GM21717 (cell line): ENCODE measurements at regions not wholly inside any gene's neighbourhood (a gene's known extent, or its start where the extent isn't known, plus 50 kb on each side); places are given as distances from the start of the nearest gene placed in this dataset.

Experiments
- ATAC-seq: cut with Tn5 transposase; IDR thresholded peaks from one replicate; pipeline ENCODE4 v1.9.1; 2021; ENCODE audit warnings: mild to moderate bottlenecking, moderate library complexity; ENCODE audit not compliant: unreplicated experiment

DNA sequence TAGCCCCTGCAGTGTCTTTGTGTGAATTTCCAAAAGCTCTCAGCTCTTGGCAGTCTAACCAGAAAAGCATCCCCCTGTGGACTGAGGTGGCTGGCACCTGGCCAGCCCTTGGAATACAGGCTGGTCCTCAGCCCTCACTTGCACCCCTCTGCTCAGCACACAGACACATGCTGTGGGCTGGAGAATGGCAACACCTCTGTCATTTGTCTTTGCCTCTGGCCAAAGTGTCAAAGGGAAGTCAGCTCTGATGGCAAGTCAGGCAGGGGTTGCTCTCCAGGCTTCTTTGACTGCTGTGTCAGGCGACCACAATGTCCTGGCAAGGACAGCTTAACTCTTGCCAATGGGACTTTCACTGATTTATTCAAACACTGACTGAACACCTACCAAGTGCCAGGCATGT lies 724.8 kb downstream of the INHBA start:
- no peak for ATAC-seq

DNA sequence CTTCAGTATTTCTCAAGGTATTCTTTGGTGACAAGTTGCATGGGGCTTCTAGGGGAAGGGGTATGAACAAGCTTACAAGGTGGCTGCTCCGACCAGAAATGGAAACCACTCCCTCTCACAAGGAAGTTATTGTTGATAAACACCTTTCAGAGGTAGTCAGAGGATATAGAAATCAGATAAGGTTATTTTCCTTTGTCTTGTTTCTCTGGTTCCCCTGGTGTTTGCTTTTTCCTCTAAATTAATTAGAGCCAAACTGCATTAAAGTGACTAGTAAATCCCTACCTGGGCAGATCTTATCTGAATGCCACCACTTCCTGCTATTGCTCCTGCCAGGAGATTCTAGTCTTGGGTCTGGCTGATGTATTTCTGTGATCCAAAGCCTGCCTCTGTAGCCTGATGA lies 725.4 kb downstream of the INHBA start:
- ATAC-seq, result no peak

DNA sequence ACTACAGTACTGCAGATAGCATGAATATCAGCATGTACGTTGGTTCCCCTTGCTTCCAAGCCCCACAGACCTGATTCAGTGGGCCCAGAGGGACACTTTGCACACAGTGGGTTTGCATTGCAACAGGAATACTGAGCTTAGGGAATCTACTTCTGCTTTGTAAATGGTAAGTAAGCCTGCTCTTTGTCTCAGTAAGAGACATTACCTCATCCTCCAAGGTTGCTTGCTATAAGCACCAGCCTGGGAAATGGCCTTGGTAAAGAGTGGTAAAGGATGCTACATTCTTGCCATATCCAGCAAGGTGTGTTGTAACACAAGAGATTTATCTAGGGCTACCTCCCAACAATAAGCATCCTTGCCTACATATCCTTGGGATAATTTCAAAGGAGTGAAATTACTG lies 730.5 kb downstream of the INHBA start:
- no peak for ATAC-seq

GRCh38 chr7:40969641-40970040 lies 733.2 kb downstream of the INHBA start:
- ATAC-seq, result no peak

DNA sequence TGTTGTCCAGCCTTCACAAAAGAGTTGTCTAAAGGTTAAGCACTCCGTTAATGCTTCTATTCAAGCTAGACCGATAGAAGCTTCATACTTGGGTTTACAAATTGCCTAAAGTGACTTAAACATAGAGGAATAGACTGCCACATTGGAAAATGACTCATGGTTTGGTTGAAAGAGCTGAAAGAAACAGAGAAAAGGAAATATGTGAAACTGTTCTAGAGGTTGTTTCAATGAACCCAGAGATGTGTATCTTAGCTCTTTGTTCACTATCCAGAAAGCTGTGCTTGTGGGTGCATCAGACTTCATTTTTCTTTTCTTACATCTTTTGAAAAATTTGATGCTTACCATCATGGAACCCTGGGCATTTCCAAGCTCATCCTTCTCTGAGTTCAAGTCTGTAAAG lies 736.2 kb downstream of the INHBA start:
- no peak for ATAC-seq

GRCh38 chr7:40965774-40966173 lies 737.1 kb downstream of the INHBA start:
- ATAC-seq, result no peak

DNA sequence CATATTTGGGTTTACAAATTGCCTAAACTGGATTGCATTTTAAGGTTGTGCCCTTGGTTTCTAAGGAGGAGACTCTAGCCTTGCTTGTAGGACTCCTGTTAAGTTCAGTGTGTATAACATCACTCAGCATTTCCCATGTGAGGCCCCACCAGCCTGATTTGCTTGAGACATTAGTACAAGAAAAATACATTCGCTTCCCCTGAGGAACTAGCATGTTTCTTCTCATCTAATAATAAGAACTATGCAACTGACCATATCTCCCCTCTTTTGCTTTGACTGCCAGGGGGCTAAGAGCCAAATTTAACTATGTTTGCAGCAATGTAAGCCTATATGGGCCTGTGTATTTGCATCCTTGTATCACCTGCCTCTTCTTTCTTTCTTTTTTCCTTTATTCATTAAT lies 737.9 kb downstream of the INHBA start:
- no peak for ATAC-seq

- ATAC-seq, result no peak
These were observed 738.3 kb downstream of the INHBA start for GRCh38 chr7:40964610-40965009.

GRCh38 chr7:40959955-40960354 lies 742.9 kb downstream of the INHBA start:
- ATAC-seq, result no peak

DNA sequence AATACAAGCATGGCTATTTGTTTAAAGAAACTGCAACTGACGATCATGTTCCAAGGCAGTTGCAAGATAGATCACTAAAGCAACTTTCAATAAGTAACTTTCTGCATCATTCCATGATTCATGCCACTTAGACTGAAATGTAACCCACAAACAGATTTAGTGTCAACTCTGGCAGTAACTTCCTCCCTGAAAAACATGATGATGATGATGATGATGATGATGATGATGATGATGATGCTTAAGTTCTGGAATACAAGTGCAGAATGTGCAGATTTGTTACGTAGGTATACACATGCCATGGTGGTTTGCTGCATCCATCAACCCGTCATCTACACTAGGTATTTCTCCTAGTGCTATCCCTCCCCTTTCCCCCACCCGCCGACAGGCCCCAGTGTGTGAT lies 754.7 kb downstream of the INHBA start:
- ATAC-seq, result no peak

DNA sequence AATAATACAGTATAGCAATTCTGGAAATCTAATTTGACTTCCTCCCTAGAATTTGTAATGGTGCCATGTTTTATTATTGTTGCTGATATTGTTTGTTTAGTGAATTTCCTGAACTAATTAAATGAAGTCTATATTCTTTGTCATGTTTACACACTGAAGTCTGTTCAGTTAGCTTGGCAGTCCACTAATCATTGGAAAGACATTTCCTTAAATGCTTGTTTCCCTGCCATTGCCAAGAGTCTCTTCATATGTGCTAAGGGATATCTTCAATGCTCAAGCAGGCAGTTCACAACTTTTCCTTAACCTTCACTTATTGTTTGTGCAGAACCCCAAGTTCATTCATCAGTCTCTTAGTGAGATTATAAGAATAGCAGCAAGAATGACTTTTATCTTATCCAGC lies 755.3 kb downstream of the INHBA start:
- ATAC-seq, result no peak

DNA sequence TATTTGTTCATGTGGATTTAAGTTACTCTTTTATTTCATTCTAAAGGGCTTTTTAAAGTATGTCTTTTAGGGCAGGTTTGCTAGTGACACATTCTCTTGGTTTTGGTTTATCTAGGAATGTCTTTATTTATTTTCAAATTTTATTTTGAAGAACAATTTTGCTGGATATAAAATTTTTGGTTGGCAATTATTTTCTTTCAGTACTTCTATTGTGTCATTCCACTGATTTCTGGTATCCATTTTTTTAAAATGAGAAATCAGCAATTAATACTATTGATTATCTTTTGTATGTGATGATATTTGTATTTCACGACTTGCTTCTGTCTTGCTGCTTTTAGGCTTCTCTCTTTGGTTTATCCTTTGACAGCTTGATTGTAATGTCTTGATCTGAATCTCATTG lies 756.3 kb downstream of the INHBA start:
- no peak for ATAC-seq

DNA sequence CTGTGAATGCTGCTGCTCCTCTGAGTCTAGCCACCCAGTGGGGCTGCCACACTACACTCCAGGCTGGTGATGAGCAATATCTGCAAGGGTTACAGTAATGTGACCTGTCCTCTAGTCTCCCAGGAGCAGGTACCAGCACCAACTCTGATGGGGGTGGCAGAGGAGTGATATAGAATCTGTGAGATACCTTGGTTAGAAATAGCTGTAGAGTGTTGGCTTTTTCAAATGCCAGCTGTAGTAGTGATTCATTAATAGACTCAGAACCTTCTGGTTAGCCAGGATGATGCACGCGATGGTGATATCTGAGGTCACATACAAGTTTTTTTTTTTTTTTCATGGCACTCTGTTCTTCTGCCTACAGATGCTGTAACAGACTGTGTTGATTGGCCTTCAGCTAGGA lies 757.1 kb downstream of the INHBA start:
- ATAC-seq, result no peak

- no peak for ATAC-seq
These were observed 757.8 kb downstream of the INHBA start for GRCh38 chr7:40944981-40945585.

DNA sequence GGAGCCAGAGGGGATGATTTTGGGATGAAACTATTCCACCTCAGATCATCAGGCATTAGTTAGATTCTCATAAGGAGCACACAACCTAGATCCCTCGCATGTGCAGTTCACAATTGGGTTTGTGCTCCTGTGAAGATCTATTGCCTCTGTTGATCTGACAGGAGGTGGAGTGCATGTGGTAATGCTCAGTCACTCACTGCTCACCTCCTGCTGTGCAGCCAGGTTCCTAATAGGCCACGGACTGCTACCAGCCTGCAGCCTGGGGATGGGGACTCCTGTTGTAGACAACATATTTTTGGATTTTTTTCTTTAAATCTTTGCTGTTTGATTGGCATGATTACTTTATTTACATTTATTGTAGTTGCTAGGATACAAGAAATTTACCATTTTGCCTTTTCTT lies 765.0 kb downstream of the INHBA start:
- ATAC-seq, result no peak

GRCh38 chr7:40935435-40935834 lies 767.5 kb downstream of the INHBA start:
- no peak for ATAC-seq

- ATAC-seq, result no peak
These were observed 779.3 kb downstream of the INHBA start for GRCh38 chr7:40923626-40924025.

GRCh38 chr7:40922316-40922670 lies 780.6 kb downstream of the INHBA start:
- no peak for ATAC-seq

DNA sequence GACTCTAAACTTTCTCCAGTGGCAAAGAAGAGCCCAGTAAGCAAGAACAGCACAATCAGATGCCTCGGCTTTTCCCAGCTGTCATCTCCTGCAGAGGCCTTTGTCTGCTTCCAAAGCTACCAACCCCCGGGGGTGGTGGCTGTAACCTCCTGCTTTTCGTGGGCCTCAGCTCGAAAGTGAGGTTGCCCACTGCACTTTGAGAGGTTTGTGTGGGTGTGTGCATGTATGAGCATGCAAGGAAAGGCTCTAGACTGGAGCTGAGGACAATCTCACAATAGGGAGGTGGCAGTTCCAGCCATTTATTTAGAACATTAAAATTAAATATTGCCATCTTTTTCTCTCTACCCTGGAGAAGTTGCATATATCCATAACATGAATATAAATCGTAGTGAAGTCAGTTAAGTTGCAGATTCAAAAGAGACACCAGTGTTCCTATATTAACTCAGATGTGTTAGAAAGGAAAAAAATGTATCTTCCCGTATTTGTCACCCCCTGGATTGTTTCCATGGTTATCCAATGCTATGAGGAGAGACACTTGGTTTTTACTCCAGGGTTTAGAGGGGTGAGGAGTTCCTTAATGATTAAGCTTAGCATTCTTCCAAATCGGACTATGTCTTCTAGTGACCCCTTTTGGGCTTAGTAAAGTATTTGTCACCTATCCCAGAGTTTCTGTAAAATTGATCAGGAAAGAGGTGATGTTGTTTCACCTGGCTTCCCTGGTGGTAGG lies 781.1 kb downstream of the INHBA start:
- ATAC-seq, result no peak

DNA sequence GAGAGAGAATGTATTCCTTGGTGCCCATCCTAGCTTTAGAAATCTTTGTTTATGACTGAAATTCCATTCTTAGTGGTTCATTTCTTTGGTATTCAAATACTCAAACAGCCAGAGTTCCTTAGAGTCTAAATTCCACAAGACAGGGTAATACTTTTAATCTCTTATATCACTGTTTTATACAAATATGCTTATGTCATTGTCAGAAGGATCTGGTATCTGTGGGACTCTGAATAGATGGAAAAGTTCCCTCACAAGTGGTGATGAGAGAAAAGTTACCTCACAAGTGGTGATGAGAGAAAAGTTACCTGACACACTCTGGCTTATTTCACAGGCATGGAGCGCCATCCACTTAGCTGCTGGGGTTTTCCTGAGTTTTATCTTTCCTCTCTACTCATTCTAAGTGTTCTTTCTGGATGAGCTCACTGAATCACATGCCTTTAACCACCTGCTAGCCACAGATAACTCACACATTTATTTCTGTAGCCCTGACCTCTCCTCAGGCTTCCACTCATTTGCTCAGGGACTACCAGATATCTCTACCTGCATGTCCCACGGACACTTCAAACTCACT lies 784.0 kb downstream of the SUGCT start:
- no peak for ATAC-seq

- ATAC-seq, result no peak
These were observed 782.0 kb downstream of the SUGCT start for GRCh38 chr7:40916813-40917212.

DNA sequence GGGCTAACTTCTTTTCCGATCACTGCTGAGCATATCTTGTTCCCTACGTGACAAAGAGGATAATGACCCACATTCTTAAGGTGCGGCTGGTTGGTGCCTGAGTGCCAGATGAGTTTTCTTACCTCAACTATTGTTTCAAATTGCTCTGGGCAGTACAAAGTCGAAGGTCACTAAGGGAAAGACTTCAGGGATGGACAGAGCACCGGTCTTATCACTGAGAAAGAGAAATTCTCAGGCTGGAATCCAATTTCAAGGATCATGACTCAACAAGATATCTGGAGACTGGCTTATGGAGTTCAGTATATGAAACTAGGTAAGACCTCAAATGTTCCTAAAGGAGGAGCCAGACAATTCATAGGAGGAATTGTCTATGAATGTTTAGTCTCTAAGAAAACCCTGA lies 780.3 kb downstream of the SUGCT start:
- ATAC-seq, result no peak
